HG02610 (cell line): ENCODE measurements at regions not wholly inside any gene's neighbourhood (a gene's known extent, or its start where the extent isn't known, plus 50 kb on each side); places are given as distances from the start of the nearest gene placed in this dataset.

Experiments used
- ATAC-seq: cut with Tn5 transposase; IDR thresholded peaks from one replicate; pipeline ENCODE4 v1.9.1; 2021; ENCODE audit warnings: mild to moderate bottlenecking, moderate library complexity; ENCODE audit not compliant: unreplicated experiment

GRCh38 chr11:122523846-122524805 lies 131.4 kb upstream of the UBASH3B start:
- no peak for ATAC-seq

- ATAC-seq, result no peak
Observed at GRCh38 chr11:122521626-122522025, 133.9 kb upstream of the UBASH3B start.

GRCh38 chr11:122517403-122518379 lies 137.8 kb upstream of the UBASH3B start:
- ATAC-seq, result no peak

- ATAC-seq, result no peak
Observed at GRCh38 chr11:122516686-122517085, 138.8 kb upstream of the UBASH3B start.

GRCh38 chr11:122513997-122514396 lies 141.5 kb upstream of the UBASH3B start:
- ATAC-seq, result no peak

- no peak for ATAC-seq
Observed at GRCh38 chr11:122513328-122513727, 142.2 kb upstream of the UBASH3B start.

GRCh38 chr11:122512688-122513087 lies 142.8 kb upstream of the UBASH3B start:
- ATAC-seq, result no peak

- no peak for ATAC-seq
Observed at GRCh38 chr11:122509899-122510298, 145.6 kb upstream of the UBASH3B start.

- ATAC-seq, result no peak
Observed at GRCh38 chr11:122509091-122509490, 146.4 kb upstream of the UBASH3B start.

- peak; percentile 82 for ATAC-seq
Observed at GRCh38 chr11:122505304-122506006, 150.1 kb upstream of the UBASH3B start.

GRCh38 chr11:122494221-122494620 lies 161.3 kb upstream of the UBASH3B start:
- no peak for ATAC-seq

- ATAC-seq, result no peak
Observed at GRCh38 chr11:122491509-122491908, 164.0 kb upstream of the UBASH3B start.

GRCh38 chr11:122488892-122489706 lies 166.4 kb upstream of the UBASH3B start:
- no peak for ATAC-seq

- no peak for ATAC-seq
Observed at GRCh38 chr11:122487669-122488068, 167.9 kb upstream of the UBASH3B start.

GRCh38 chr11:122486793-122487495 lies 168.6 kb upstream of the UBASH3B start:
- no peak for ATAC-seq

- ATAC-seq, result no peak
Observed at GRCh38 chr11:122478986-122479385, 176.5 kb upstream of the UBASH3B start.

GRCh38 chr11:122468965-122469364 lies 186.6 kb upstream of the UBASH3B start:
- ATAC-seq, result no peak

- ATAC-seq, result no peak
Observed at GRCh38 chr11:122463530-122463929, 192.0 kb upstream of the UBASH3B start.

- ATAC-seq, result no peak
Observed at GRCh38 chr11:122459064-122459463, 196.5 kb upstream of the UBASH3B start.
